IMR-90 (cell line): ENCODE measurements at regions not wholly inside any gene's neighbourhood (a gene's known extent, or its start where the extent isn't known, plus 50 kb on each side); places are given as distances from the start of the nearest gene placed in this dataset.

ENCODE experiments used
- ATAC-seq: fragments of 200-7000 bp; cut with Tn5 transposase; 2 replicates; pipeline ENCODE4 v1.9.1; 2020; ENCODE audit warnings: low read depth, mild to moderate bottlenecking, moderate library complexity
- BruUV-seq: library from RNA; stranded (reverse); fragments of 400-500 nt; replicated peaks from 2 replicates; lab custom pipeline; 2021; lab: Mats Ljungman, UMichigan
- CTCF ChIA-PET: fragments of 300-600 bp; formaldehyde crosslinking; extraction: SDS; loops from one replicate; lab custom pipeline; 2021; ENCODE audit warnings: antibody characterized with exemption; lab: Yijun Ruan, JAX
- POLR2A ChIA-PET: fragments of 300-600 bp; sonication (Branson Sonifier 250); formaldehyde crosslinking; loops from one replicate; lab custom pipeline; 2022; ENCODE audit warnings: antibody characterized with exemption; ENCODE audit not compliant: unreplicated experiment; lab: Charles Lee
- DNase-seq: peaks from one replicate; pipeline ENCODE4 v3.0.0; 2013
- H2AFZ ChIP-seq: replicated peaks from 2 replicates; pipeline ENCODE3; 2013; ENCODE audit warnings: low read length, mild to moderate bottlenecking; ENCODE audit not compliant: poor library complexity
- H2AK5ac ChIP-seq: 2 replicates; pipeline ENCODE4 v1.6.1; 2013; ENCODE audit warnings: low read depth, low read length, inconsistent platforms
- H2AK9ac ChIP-seq: replicated peaks from 2 replicates; pipeline ENCODE3; 2013; ENCODE audit warnings: mild to moderate bottlenecking, low read depth, low read length, moderate library complexity; ENCODE audit not compliant: poor library complexity
- H2BK120ac ChIP-seq: 2 replicates; pipeline ENCODE4 v1.6.1; 2013; ENCODE audit warnings: low read depth, low read length, inconsistent platforms
- H2BK15ac ChIP-seq: 3 replicates; pipeline ENCODE4 v1.6.1; 2013; ENCODE audit warnings: low read depth, low read length, inconsistent platforms
- H2BK20ac ChIP-seq: 2 replicates; pipeline ENCODE4 v1.6.1; 2013; ENCODE audit warnings: low read depth, mild to moderate bottlenecking, inconsistent platforms, low read length, moderate library complexity
- H2BK5ac ChIP-seq: 2 replicates; pipeline ENCODE4 v1.6.1; 2013; ENCODE audit warnings: mild to moderate bottlenecking, low read depth, low read length, inconsistent platforms; ENCODE audit not compliant: poor library complexity, severe bottlenecking
- H3K14ac ChIP-seq: replicated peaks from 2 replicates; pipeline ENCODE4 v1.6.1; 2013; ENCODE audit warnings: low read depth, low read length, inconsistent platforms
- H3K18ac ChIP-seq: 2 replicates; pipeline ENCODE4 v1.6.1; 2013; ENCODE audit warnings: low read depth, low read length, control low read depth
- H3K23ac ChIP-seq: 2 replicates; pipeline ENCODE4 v1.6.1; 2013; ENCODE audit warnings: low read depth, low read length, inconsistent platforms
- H3K27ac ChIP-seq: 2 replicates; pipeline ENCODE4 v1.5.1; 2013; ENCODE audit warnings: mild to moderate bottlenecking, control low read depth, low read length; ENCODE audit not compliant: insufficient read depth
- H3K27me3 ChIP-seq: 2 replicates; pipeline ENCODE4 v1.6.1; 2013; ENCODE audit warnings: low read length; ENCODE audit not compliant: control insufficient read depth, insufficient read depth
- H3K36me3 ChIP-seq: 2 replicates; pipeline ENCODE4 v1.6.1; 2013; ENCODE audit warnings: low read length, mixed read lengths; ENCODE audit not compliant: control insufficient read depth, insufficient read depth
- H3K4ac ChIP-seq: 2 replicates; pipeline ENCODE4 v1.6.1; 2013; ENCODE audit warnings: low read depth, low read length, inconsistent platforms
- H3K4me1 ChIP-seq: 2 replicates; pipeline ENCODE4 v1.6.1; 2013; ENCODE audit warnings: low read length, mixed read lengths; ENCODE audit not compliant: control insufficient read depth, insufficient read depth
- H3K4me2 ChIP-seq: 2 replicates; pipeline ENCODE4 v1.6.1; 2013; ENCODE audit warnings: low read depth, mild to moderate bottlenecking, control low read depth, low read length, moderate library complexity
- H3K4me3 ChIP-seq: 2 replicates; pipeline ENCODE4 v1.5.1; 2013; ENCODE audit warnings: low read depth, mild to moderate bottlenecking, control low read depth, low read length, moderate library complexity; ENCODE audit not compliant: insufficient read depth
- H3K56ac ChIP-seq: 2 replicates; pipeline ENCODE4 v1.6.1; 2013; ENCODE audit warnings: low read length, inconsistent platforms; ENCODE audit not compliant: insufficient read depth; ENCODE audit errors: extremely low read depth
- H3K79me1 ChIP-seq, 2 experiments: 2 replicates each; pipeline ENCODE4 v1.6.1; 2013; ENCODE audit warnings: low read length in 2 of 2, inconsistent platforms in 1 of 2, low read depth in 1 of 2
- H3K9ac ChIP-seq: 2 replicates; pipeline ENCODE4 v1.6.1; 2013; ENCODE audit warnings: low read depth, low read length, control low read depth
- H3K9me1 ChIP-seq: 2 replicates; pipeline ENCODE4 v1.6.1; 2013; ENCODE audit warnings: low read length, inconsistent platforms; ENCODE audit not compliant: insufficient read depth
- H3K9me3 ChIP-seq: 2 replicates; pipeline ENCODE4 v1.6.1; 2013; ENCODE audit warnings: low read length; ENCODE audit not compliant: control insufficient read depth, insufficient read depth
- H4K20me1 ChIP-seq: 2 replicates; pipeline ENCODE4 v1.6.1; 2013; ENCODE audit warnings: low read length, inconsistent platforms; ENCODE audit not compliant: insufficient read depth
- H4K5ac ChIP-seq: 2 replicates; pipeline ENCODE4 v1.6.1; 2013; ENCODE audit warnings: mild to moderate bottlenecking, low read depth, low read length, control low read depth
- H4K8ac ChIP-seq, 2 experiments: 2 replicates each; pipeline ENCODE4 v1.6.1; 2013; ENCODE audit warnings: low read depth in 2 of 2, low read length in 2 of 2, control low read depth in 1 of 2, inconsistent platforms in 1 of 2
- H4K91ac ChIP-seq: 2 replicates; pipeline ENCODE4 v1.6.1; 2013; ENCODE audit warnings: low read depth, low read length, inconsistent platforms; ENCODE audit not compliant: insufficient read depth
- BHLHE40 ChIP-seq: fragments of 150-350 bp; IDR thresholded peaks from 2 replicates; pipeline ENCODE4 v1.6.1; 2016; ENCODE audit warnings: mild to moderate bottlenecking, low read depth, low read length
- CEBPB ChIP-seq: IDR thresholded peaks from 2 replicates; pipeline ENCODE4 v1.6.1; 2012; ENCODE audit warnings: low read depth, low read length, improper control_type of control experiment
- CHD1 ChIP-seq: IDR thresholded peaks from 2 replicates; pipeline ENCODE4 v1.6.1; 2012; ENCODE audit warnings: low read depth, low read length, improper control_type of control experiment
- FOS ChIP-seq: fragments of 150-350 bp; IDR thresholded peaks from 2 replicates; pipeline ENCODE4 v1.6.1; 2016; ENCODE audit warnings: low read depth, low read length
- MAFK ChIP-seq: IDR thresholded peaks from 2 replicates; pipeline ENCODE4 v1.6.1; 2012; ENCODE audit warnings: low read depth, low read length, improper control_type of control experiment
- MAZ ChIP-seq: IDR thresholded peaks from 2 replicates; pipeline ENCODE4 v1.6.1; 2012; ENCODE audit warnings: low read depth, mild to moderate bottlenecking, low read length, improper control_type of control experiment, moderate library complexity, borderline replicate concordance
- MXI1 ChIP-seq: IDR thresholded peaks from 2 replicates; pipeline ENCODE4 v1.6.1; 2012; ENCODE audit warnings: low read depth, mild to moderate bottlenecking, low read length, moderate library complexity, borderline replicate concordance
- NFE2L2 ChIP-seq: fragments of 150-350 bp; IDR thresholded peaks from 2 replicates; pipeline ENCODE4 v1.6.1; 2016; ENCODE audit warnings: low read depth, mild to moderate bottlenecking, low read length
- POLR2A ChIP-seq: IDR thresholded peaks from 2 replicates; pipeline ENCODE4 v1.6.1; 2012; ENCODE audit warnings: mild to moderate bottlenecking, low read depth, low read length
- RAD21 ChIP-seq: IDR thresholded peaks from 2 replicates; pipeline ENCODE4 v1.6.1; 2012; ENCODE audit warnings: low read length, improper control_type of control experiment
- RCOR1 ChIP-seq: IDR thresholded peaks from 2 replicates; pipeline ENCODE4 v1.6.1; 2012; ENCODE audit warnings: mild to moderate bottlenecking, low read length, improper control_type of control experiment; ENCODE audit not compliant: insufficient replicate concordance
- RFX5 ChIP-seq: IDR thresholded peaks from 2 replicates; pipeline ENCODE4 v1.8.0; 2012; ENCODE audit warnings: low read depth, mild to moderate bottlenecking, low read length, moderate library complexity
- SMC3 ChIP-seq: fragments of 150-350 bp; IDR thresholded peaks from 2 replicates; pipeline ENCODE4 v1.6.1; 2016; ENCODE audit warnings: low read depth, mild to moderate bottlenecking, antibody characterized with exemption, low read length, moderate library complexity
- WGBS, 2 experiments: methylation state at CpG; one replicate each; pipeline versions ENCODE4 v1.1.5 to v1.1.7; 2013; ENCODE audit warnings: missing lambda C conversion rate in 2 of 2; ENCODE audit not compliant: insufficient read length in 1 of 2; ENCODE audit errors: extremely low coverage in 2 of 2; 5-methylcytosine and 5-hydroxymethylcytosine counted together
- dilution Hi-C: fragments of 300-500 bp; cut with HindIII; formaldehyde crosslinking; loops from one replicate; pipeline ENCODE4 v1.14.3; 2018; ENCODE audit warnings: low sequenced_read_pairs; ENCODE audit not compliant: unreplicated experiment
- in situ Hi-C: fragments of 300-500 bp; cut with MboI; formaldehyde crosslinking; loops from 3 replicates; pipeline ENCODE4 v1.14.3; 2019; ENCODE audit warnings: low sequenced_read_pairs, inconsistent platforms, mixed read lengths
- intact Hi-C: fragments of 100-400 bp; cut with micrococcal nuclease; formaldehyde crosslinking; loops from 2 replicates; pipeline ENCODE4 v1.10.0; 2022
- TF ChIP-seq, protein P1 (sequence below): fragments of 150-350 bp; IDR thresholded peaks from 2 replicates; pipeline ENCODE4 v1.6.1; 2017; ENCODE audit warnings: mild to moderate bottlenecking, antibody characterized with exemption, low read length, low read depth
- TF ChIP-seq, protein P2 (sequence below): fragments of 150-350 bp; IDR thresholded peaks from 2 replicates; pipeline ENCODE4 v1.6.1; 2016; ENCODE audit warnings: low read depth, mild to moderate bottlenecking, low read length, moderate library complexity, borderline replicate concordance
- TF ChIP-seq, protein P3 (sequence below): conservative IDR thresholded peaks from 2 replicates; pipeline ENCODE4 v1.5.1; 2012; ENCODE audit warnings: mild to moderate bottlenecking, low read depth, low read length, improper control_type of control experiment

DNA sequence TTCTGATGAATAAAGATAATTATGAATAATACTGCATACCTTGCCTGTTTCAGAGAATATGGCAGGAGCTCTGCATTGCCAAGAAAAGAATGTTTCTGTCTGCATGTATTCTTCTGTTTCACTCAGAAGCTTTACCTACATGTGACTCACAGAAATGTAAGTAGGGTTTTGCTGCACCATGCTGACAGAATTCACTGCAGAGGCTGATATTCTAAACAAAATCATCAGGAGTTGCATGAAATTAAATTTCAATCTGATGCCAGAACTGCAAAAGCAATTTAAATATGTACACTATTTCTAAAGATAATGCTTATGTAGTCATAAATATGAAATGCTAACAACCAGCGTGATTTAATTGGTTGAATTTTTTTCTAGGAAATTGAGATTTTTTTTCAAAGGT is 332.8 kb upstream of the FSHR start:
- H3K23ac ChIP-seq = no peak overlapping the region
- H3K79me1 ChIP-seq = no peaks in the 10 kb centered on the region
- no peaks in the 10 kb centered on the region for H3K9me1 ChIP-seq
- H3K18ac ChIP-seq = no peak overlapping the region
- H3K4ac ChIP-seq = no peak overlapping the region
- H3K4me1 ChIP-seq = no peaks in the 10 kb centered on the region
- H3K4me2 ChIP-seq = no peak overlapping the region
- H3K4me3 ChIP-seq = no peak overlapping the region
- H3K9me3 ChIP-seq = peaks cover 12% of the 10 kb centered on the region
- H3K56ac ChIP-seq = no peak overlapping the region
- no peak overlapping the region for H2BK20ac ChIP-seq
- no peak overlapping the region for H4K91ac ChIP-seq
- no peaks in the 10 kb centered on the region for H3K36me3 ChIP-seq
- no peak overlapping the region for H2AK9ac ChIP-seq
- no peak overlapping the region for H2BK15ac ChIP-seq
- no peak overlapping the region for H2BK120ac ChIP-seq
- no peak for TF ChIP-seq POLR2A
- TF ChIP-seq MXI1 = no peak
- TF ChIP-seq RFX5 = no peak
- TF ChIP-seq, protein P1, sequence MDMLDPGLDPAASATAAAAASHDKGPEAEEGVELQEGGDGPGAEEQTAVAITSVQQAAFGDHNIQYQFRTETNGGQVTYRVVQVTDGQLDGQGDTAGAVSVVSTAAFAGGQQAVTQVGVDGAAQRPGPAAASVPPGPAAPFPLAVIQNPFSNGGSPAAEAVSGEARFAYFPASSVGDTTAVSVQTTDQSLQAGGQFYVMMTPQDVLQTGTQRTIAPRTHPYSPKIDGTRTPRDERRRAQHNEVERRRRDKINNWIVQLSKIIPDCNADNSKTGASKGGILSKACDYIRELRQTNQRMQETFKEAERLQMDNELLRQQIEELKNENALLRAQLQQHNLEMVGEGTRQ = no peak
- TF ChIP-seq, protein P2, sequence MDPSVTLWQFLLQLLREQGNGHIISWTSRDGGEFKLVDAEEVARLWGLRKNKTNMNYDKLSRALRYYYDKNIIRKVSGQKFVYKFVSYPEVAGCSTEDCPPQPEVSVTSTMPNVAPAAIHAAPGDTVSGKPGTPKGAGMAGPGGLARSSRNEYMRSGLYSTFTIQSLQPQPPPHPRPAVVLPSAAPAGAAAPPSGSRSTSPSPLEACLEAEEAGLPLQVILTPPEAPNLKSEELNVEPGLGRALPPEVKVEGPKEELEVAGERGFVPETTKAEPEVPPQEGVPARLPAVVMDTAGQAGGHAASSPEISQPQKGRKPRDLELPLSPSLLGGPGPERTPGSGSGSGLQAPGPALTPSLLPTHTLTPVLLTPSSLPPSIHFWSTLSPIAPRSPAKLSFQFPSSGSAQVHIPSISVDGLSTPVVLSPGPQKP = no peak
- TF ChIP-seq MAZ = no peak
- TF ChIP-seq SMC3 = no peak
- TF ChIP-seq CHD1 = no peak
- no peak for TF ChIP-seq RAD21
- TF ChIP-seq, protein P3, sequence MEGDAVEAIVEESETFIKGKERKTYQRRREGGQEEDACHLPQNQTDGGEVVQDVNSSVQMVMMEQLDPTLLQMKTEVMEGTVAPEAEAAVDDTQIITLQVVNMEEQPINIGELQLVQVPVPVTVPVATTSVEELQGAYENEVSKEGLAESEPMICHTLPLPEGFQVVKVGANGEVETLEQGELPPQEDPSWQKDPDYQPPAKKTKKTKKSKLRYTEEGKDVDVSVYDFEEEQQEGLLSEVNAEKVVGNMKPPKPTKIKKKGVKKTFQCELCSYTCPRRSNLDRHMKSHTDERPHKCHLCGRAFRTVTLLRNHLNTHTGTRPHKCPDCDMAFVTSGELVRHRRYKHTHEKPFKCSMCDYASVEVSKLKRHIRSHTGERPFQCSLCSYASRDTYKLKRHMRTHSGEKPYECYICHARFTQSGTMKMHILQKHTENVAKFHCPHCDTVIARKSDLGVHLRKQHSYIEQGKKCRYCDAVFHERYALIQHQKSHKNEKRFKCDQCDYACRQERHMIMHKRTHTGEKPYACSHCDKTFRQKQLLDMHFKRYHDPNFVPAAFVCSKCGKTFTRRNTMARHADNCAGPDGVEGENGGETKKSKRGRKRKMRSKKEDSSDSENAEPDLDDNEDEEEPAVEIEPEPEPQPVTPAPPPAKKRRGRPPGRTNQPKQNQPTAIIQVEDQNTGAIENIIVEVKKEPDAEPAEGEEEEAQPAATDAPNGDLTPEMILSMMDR = no peak
- TF ChIP-seq CEBPB = no peak
- no peak for TF ChIP-seq FOS
- no peak for TF ChIP-seq NFE2L2
- no peak for TF ChIP-seq BHLHE40
- TF ChIP-seq RCOR1 = no peak
- TF ChIP-seq MAFK = no peak
- BruUV-seq = no TSS peak
- ChIA-PET POLR2A (no interaction called here), CTCF (no interaction called here)
- no peak overlapping the region for H4K5ac ChIP-seq
- H3K9ac ChIP-seq = no peak overlapping the region
- no peak overlapping the region for H2BK5ac ChIP-seq
- dilution Hi-C loops (no loop called here), intact Hi-C loops (no loop called here), in situ Hi-C loops (no loop called here)
- ATAC-seq (no peak), DNase-seq (no peak)
- H2AFZ ChIP-seq = no peak overlapping the region
- no CpG with 5 or more reads among the region's 1 CpG for WGBS, 2 experiments
- no peak overlapping the region for H2AK5ac ChIP-seq
- H4K20me1 ChIP-seq = no peaks in the 10 kb centered on the region
- no peak overlapping the region for H3K27ac ChIP-seq
- H3K27me3 ChIP-seq = no peaks in the 10 kb centered on the region
- no peak overlapping the region for H3K14ac ChIP-seq
- no peak overlapping the region for H4K8ac ChIP-seq
